GM10248 (cell line): ENCODE measurements at regions not wholly inside any gene's neighbourhood (a gene's known extent, or its start where the extent isn't known, plus 50 kb on each side); places are given as distances from the start of the nearest gene placed in this dataset.

Source experiments
- CTCF ChIA-PET: fragments of 300-600 bp; sonication (Branson Sonifier 250); formaldehyde crosslinking; extraction: SDS; loops from one replicate; lab custom pipeline; 2021; ENCODE audit warnings: antibody characterized with exemption; lab: Yijun Ruan, JAX
- POLR2A ChIA-PET: fragments of 350-650 bp; sonication (Branson Sonifier 250); formaldehyde crosslinking; extraction: SDS; loops from one replicate; lab custom pipeline; 2020; ENCODE audit warnings: antibody characterized with exemption; lab: Yijun Ruan, JAX
- DNase-seq: peaks from one replicate; pipeline ENCODE4 v3.0.0; 2012; ENCODE audit errors: extremely low spot score
- CTCF ChIP-seq: IDR thresholded peaks from 2 replicates; pipeline ENCODE4 v1.5.1; 2012; ENCODE audit warnings: mild to moderate bottlenecking, low read depth; ENCODE audit errors: extremely low read depth, missing control alignments, control extremely low read depth

GRCh38 chr2:125455110-125455509 is 1200.8 kb upstream of the GYPC start:
- ChIA-PET CTCF (interaction anchor here (1.3 to 2.4 kb wide), 3 partner anchors 9 to 20 kb away, joined by 3 to 10 read pairs (median 7); no protein-coding TSS in a partner anchor), POLR2A (interaction anchor here (0.5 kb wide), 1 partner anchor 100 kb away, joined by 4 read pairs; no protein-coding TSS in a partner anchor)
- TF ChIP-seq CTCF, result no peak
- no peak for DNase-seq

- ChIA-PET CTCF (interaction anchor here (0.7 to 1.2 kb wide), 2 partner anchors 12 to 15 kb away, joined by 3 to 5 read pairs; no protein-coding TSS in a partner anchor), POLR2A (no interaction called here)
- no peak for DNase-seq
- no peak for TF ChIP-seq CTCF
Observed at GRCh38 chr2:125456693-125457363, 1199.1 kb upstream of the GYPC start.

GRCh38 chr2:125471963-125472362 is 1184.0 kb upstream of the GYPC start:
- POLR2A ChIA-PET, result no interaction called here
- TF ChIP-seq CTCF, result peak; percentile 76
- CTCF ChIA-PET, result interaction anchor here (0.7 to 1.8 kb wide), 9 partner anchors 15 to 1446 kb away, joined by 3 to 10 read pairs (median 4); no protein-coding TSS in a partner anchor
- DNase-seq, result peak; percentile 67

- no peak for DNase-seq
- no peak for TF ChIP-seq CTCF
- ChIA-PET POLR2A (no interaction called here), CTCF (interaction anchor here (1.3 kb wide), 1 partner anchor 9 kb away, joined by 3 read pairs; no protein-coding TSS in a partner anchor)
Observed at GRCh38 chr2:125479143-125479636, 1176.8 kb upstream of the GYPC start.

GRCh38 chr2:125490308-125490707 is 1165.7 kb upstream of the GYPC start:
- CTCF ChIA-PET, result no interaction called here
- no peak for TF ChIP-seq CTCF
- DNase-seq, result no peak
- POLR2A ChIA-PET, result no interaction called here

- POLR2A ChIA-PET, result no interaction called here
- CTCF ChIA-PET, result interaction anchor here (1.2 kb wide), 1 partner anchor 19 kb away, joined by 3 read pairs; no protein-coding TSS in a partner anchor
- no peak for DNase-seq
- no peak for TF ChIP-seq CTCF
Observed at GRCh38 chr2:125491663-125492062, 1164.3 kb upstream of the GYPC start.
